WTC11 (cell line): ENCODE measurements at regions not wholly inside any gene's neighbourhood (a gene's known extent, or its start where the extent isn't known, plus 50 kb on each side); places are given as distances from the start of the nearest gene placed in this dataset.

ENCODE experiments used
- ATAC-seq: fragments of 200-7000 bp; cut with Tn5 transposase; 2 replicates; pipeline ENCODE4 v1.10.0; 2021; ENCODE audit warnings: mild to moderate bottlenecking, moderate library complexity
- CTCF ChIA-PET: fragments of 300-600 bp; sonication (Branson Sonifier 250); formaldehyde crosslinking; loops from one replicate; lab custom pipeline; 2021; ENCODE audit warnings: antibody characterized with exemption; lab: Charles Lee
- POLR2A ChIA-PET: fragments of 350-600 bp; sonication (Branson Sonifier 250); formaldehyde crosslinking; loops from one replicate; lab custom pipeline; 2021; ENCODE audit warnings: antibody characterized with exemption; lab: Charles Lee
- DNase-seq: peaks from one replicate; pipeline ENCODE4 v3.0.0; 2021; ENCODE audit warnings: low spot score
- H3K27ac Mint-ChIP-seq: 2 replicates; pipeline ENCODE4 v1.8.0; 2021; ENCODE audit warnings: mixed read lengths
- H3K27me3 Mint-ChIP-seq: 2 replicates; pipeline ENCODE4 v1.8.0; 2021; ENCODE audit warnings: low read depth, mild to moderate bottlenecking, moderate library complexity, mixed read lengths
- H3K36me3 Mint-ChIP-seq: 2 replicates; pipeline ENCODE4 v1.8.0; 2021; ENCODE audit warnings: mixed read lengths
- H3K4me1 Mint-ChIP-seq: 2 replicates; pipeline ENCODE4 v1.8.0; 2022; ENCODE audit warnings: mixed read lengths
- H3K4me3 Mint-ChIP-seq: 2 replicates; pipeline ENCODE4 v1.8.0; 2021; ENCODE audit warnings: mild to moderate bottlenecking, moderate library complexity, mixed read lengths
- H3K9me3 Mint-ChIP-seq: 2 replicates; pipeline ENCODE4 v1.8.0; 2021; ENCODE audit warnings: mixed read lengths
- FOXP1 ChIP-seq: sonication (generic); formaldehyde crosslinking; IDR thresholded peaks from 2 replicates; pipeline ENCODE4 v1.8.0; 2022; ENCODE audit warnings: missing genetic modification reagents, mild to moderate bottlenecking, moderate library complexity, borderline replicate concordance
- JUN ChIP-seq: sonication (generic); formaldehyde crosslinking; IDR thresholded peaks from 2 replicates; pipeline ENCODE4 v1.8.0; 2023; ENCODE audit warnings: mild to moderate bottlenecking, missing genetic modification reagents
- MYBL2 ChIP-seq: sonication (generic); formaldehyde crosslinking; IDR thresholded peaks from 2 replicates; pipeline ENCODE4 v1.8.1; 2023; ENCODE audit warnings: mild to moderate bottlenecking, moderate library complexity, missing genetic modification reagents
- NR3C1 ChIP-seq: sonication (generic); formaldehyde crosslinking; conservative IDR thresholded peaks from 2 replicates; pipeline ENCODE4 v1.8.1; 2023; ENCODE audit warnings: low read depth, mild to moderate bottlenecking, missing genetic modification reagents
- RORB ChIP-seq: fragments of 250-450 bp; sonication (Bioruptor Pico); IDR thresholded peaks from 2 replicates; pipeline ENCODE4 v1.9.0; 2021; ENCODE audit warnings: mild to moderate bottlenecking
- SMAD3 ChIP-seq: sonication (generic); formaldehyde crosslinking; IDR thresholded peaks from 2 replicates; pipeline ENCODE4 v1.8.0; 2022; ENCODE audit warnings: missing genetic modification reagents, mild to moderate bottlenecking, borderline replicate concordance
- SMAD4 ChIP-seq: sonication (generic); formaldehyde crosslinking; IDR thresholded peaks from 2 replicates; pipeline ENCODE4 v1.8.0; 2022; ENCODE audit warnings: mild to moderate bottlenecking, missing genetic modification reagents
- TEAD4 ChIP-seq: sonication (generic); formaldehyde crosslinking; IDR thresholded peaks from 2 replicates; pipeline ENCODE4 v1.8.0; 2022; ENCODE audit warnings: mild to moderate bottlenecking, missing genetic modification reagents
- ZNF219 ChIP-seq: sonication (generic); formaldehyde crosslinking; IDR thresholded peaks from 2 replicates; pipeline ENCODE4 v1.8.0; 2023; ENCODE audit warnings: missing genetic modification reagents, mild to moderate bottlenecking, borderline replicate concordance
- ZNF416 ChIP-seq: fragments of 250-450 bp; sonication (Bioruptor Pico); IDR thresholded peaks from 2 replicates; pipeline ENCODE4 v1.9.0; 2021; ENCODE audit warnings: mild to moderate bottlenecking, inconsistent platforms
- ZNF671 ChIP-seq: fragments of 250-450 bp; sonication (Bioruptor Pico); IDR thresholded peaks from 2 replicates; pipeline ENCODE4 v1.8.0; 2021; ENCODE audit warnings: mild to moderate bottlenecking
- TF ChIP-seq, protein P1 (sequence below): sonication (generic); formaldehyde crosslinking; IDR thresholded peaks from 2 replicates; pipeline ENCODE4 v1.8.1; 2023; ENCODE audit warnings: mild to moderate bottlenecking, missing genetic modification reagents
- TF ChIP-seq, protein P2 (sequence below): sonication (generic); formaldehyde crosslinking; IDR thresholded peaks from 2 replicates; pipeline ENCODE4 v1.8.1; 2022; ENCODE audit warnings: mild to moderate bottlenecking, missing genetic modification reagents, moderate library complexity, borderline replicate concordance
- TF ChIP-seq, protein P3 (sequence below): fragments of 250-450 bp; sonication (Bioruptor Pico); conservative IDR thresholded peaks from 2 replicates; pipeline ENCODE4 v1.9.0; 2021; ENCODE audit warnings: mild to moderate bottlenecking
- TF ChIP-seq, protein P4 (sequence below): sonication (generic); formaldehyde crosslinking; IDR thresholded peaks from 2 replicates; pipeline ENCODE4 v1.8.1; 2023; ENCODE audit warnings: mild to moderate bottlenecking, missing genetic modification reagents, moderate library complexity
- TF ChIP-seq, protein P5 (sequence below): sonication (generic); formaldehyde crosslinking; IDR thresholded peaks from 2 replicates; pipeline ENCODE4 v1.8.0; 2022; ENCODE audit warnings: mild to moderate bottlenecking, missing genetic modification reagents
- TF ChIP-seq, protein P6 (sequence below): fragments of 250-450 bp; sonication (Bioruptor Pico); IDR thresholded peaks from 2 replicates; pipeline ENCODE4 v1.9.0; 2021; ENCODE audit warnings: mild to moderate bottlenecking

DNA sequence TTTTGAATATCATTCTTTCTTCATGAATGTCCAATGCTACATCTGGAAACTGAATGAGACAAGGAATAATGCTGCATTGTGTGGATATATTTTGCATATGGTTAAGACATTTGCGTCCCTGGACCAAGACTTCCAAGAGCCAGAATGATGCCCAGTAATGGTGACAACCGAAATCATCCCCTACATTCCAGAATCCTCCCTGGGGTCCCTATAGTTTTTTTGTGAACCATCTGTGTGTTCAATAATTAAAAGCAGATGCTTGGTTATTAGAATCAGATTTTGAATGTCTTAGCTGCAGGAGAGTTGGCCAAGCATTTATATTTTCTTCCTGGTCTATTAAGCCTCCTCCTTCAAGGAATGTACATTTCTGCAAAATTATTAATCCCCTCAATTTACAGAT lies 426.7 kb upstream of the CDH8 start:
- ATAC-seq (no peak), DNase-seq (no peak)
- Mint-ChIP-seq H3K4me1 (no peaks in the 10 kb centered on the region), H3K9me3 (peaks cover 10% of the 10 kb centered on the region), H3K36me3 (0 out of 2 replicates have a peak, but pooled peaks cover 2% of the 10 kb centered on the region), H3K27me3 (no peaks in the 10 kb centered on the region), H3K27ac (no peak overlapping the region), H3K4me3 (no peak overlapping the region)
- ChIA-PET CTCF (no interaction called here), POLR2A (no interaction called here)
- no peak for TF ChIP-seq ZNF671
- TF ChIP-seq TEAD4 (CRISPR knock-in tag), result no peak
- TF ChIP-seq, protein P1, sequence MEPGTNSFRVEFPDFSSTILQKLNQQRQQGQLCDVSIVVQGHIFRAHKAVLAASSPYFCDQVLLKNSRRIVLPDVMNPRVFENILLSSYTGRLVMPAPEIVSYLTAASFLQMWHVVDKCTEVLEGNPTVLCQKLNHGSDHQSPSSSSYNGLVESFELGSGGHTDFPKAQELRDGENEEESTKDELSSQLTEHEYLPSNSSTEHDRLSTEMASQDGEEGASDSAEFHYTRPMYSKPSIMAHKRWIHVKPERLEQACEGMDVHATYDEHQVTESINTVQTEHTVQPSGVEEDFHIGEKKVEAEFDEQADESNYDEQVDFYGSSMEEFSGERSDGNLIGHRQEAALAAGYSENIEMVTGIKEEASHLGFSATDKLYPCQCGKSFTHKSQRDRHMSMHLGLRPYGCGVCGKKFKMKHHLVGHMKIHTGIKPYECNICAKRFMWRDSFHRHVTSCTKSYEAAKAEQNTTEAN (CRISPR knock-in tag), result no peak

DNA sequence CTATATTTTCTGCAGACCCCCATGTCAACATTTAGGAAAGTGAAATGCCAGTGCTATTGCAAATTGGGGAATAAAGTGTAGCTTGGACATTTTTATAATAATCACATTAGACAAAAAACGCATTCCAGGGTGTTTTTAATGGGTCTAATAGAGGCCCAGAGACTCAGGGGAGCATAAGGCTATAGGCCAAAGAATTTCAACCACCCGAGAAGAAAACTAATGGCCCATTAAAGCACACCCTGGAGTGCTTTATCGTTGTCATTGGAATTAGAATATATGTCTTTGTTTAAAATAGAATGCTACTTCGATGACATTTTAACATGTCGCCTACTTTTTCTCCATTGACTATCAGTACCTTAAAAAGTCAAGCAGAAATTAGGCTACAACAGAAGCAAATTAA lies 414.1 kb upstream of the CDH8 start:
- peaks cover 38% of the 10 kb centered on the region for H3K4me1 Mint-ChIP-seq
- peak overlapping the region; percentile 42 for H3K4me3 Mint-ChIP-seq
- ChIA-PET POLR2A (no interaction called here), CTCF (no interaction called here)
- TF ChIP-seq SMAD4 (no peak), ZNF416 (no peak), MYBL2 (CRISPR knock-in tag) (no peak), NR3C1 (CRISPR knock-in tag) (no peak), RORB (no peak)
- TF ChIP-seq, protein P2, sequence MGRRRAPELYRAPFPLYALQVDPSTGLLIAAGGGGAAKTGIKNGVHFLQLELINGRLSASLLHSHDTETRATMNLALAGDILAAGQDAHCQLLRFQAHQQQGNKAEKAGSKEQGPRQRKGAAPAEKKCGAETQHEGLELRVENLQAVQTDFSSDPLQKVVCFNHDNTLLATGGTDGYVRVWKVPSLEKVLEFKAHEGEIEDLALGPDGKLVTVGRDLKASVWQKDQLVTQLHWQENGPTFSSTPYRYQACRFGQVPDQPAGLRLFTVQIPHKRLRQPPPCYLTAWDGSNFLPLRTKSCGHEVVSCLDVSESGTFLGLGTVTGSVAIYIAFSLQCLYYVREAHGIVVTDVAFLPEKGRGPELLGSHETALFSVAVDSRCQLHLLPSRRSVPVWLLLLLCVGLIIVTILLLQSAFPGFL (CRISPR knock-in tag), result no peak
- 0 out of 2 replicates have a peak, but pooled peaks cover 3% of the 10 kb centered on the region for H3K9me3 Mint-ChIP-seq
- H3K27me3 Mint-ChIP-seq, result peaks cover 4% of the 10 kb centered on the region
- DNase-seq (no peak), ATAC-seq (peak; percentile 81)
- H3K36me3 Mint-ChIP-seq, result no peaks in the 10 kb centered on the region
- H3K27ac Mint-ChIP-seq, result no peak overlapping the region

DNA sequence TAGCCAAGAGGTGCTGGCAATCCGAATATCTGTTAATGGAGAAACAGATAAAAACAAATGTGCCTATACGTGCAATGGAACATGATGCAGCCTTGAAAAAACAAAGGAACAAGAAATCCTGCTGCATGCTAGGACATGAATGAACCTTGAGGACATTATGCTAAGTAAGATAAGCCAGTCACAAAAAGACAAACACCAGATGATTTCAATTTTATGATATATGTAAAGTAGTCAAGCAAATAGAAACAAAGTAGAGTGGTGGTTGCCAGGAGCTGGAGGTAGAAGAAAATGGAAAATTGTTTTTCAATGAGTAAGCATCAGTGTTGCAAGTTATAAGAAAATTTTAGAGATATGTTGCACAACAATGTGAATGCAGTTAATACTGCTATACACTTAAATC lies 409.7 kb upstream of the CDH8 start:
- Mint-ChIP-seq H3K36me3 (peaks cover 10% of the 10 kb centered on the region), H3K4me3 (no peak overlapping the region), H3K27ac (no peak overlapping the region), H3K27me3 (peaks cover 4% of the 10 kb centered on the region), H3K9me3 (peaks cover 30% of the 10 kb centered on the region), H3K4me1 (peaks cover 17% of the 10 kb centered on the region)
- no peak for ATAC-seq
- TF ChIP-seq, protein P3, sequence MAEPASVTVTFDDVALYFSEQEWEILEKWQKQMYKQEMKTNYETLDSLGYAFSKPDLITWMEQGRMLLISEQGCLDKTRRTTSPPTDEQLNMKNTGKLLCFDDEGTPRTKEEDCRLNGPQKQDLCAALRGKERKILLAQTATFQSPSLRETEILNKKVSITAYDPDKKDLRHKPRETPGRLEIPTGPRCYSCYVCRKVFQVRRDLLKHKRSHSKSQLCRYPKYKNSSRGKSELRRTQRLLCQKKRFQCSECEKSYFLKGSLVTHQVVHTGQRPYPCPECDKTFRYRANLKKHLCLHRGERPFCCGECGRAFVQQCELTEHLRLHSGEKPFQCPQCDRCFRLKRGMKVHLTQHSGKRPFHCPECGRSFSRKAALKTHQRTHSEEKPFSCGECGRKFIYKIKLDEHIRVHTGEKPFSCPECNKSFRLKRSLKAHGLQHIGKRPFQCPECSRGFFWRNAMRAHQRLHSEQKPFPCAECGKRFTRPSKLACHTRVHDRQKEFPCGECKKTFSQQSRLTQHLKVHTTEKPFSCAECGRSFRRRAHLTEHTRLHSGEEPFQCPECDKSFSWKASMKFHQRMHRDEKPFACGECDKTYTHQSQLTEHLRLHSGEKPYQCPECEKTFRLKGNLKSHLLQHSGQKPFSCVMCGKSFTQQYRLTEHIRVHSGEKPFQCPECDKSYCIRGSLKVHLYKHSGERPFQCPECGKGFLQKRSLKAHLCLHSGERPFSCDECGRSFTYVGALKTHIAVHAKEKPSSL (CRISPR knock-in tag), result no peak
- TF ChIP-seq JUN (CRISPR knock-in tag) (no peak), ZNF219 (CRISPR knock-in tag) (no peak), SMAD3 (CRISPR knock-in tag) (no peak), NR3C1 (CRISPR knock-in tag) (no peak), FOXP1 (CRISPR knock-in tag) (no peak)
- TF ChIP-seq, protein P4, sequence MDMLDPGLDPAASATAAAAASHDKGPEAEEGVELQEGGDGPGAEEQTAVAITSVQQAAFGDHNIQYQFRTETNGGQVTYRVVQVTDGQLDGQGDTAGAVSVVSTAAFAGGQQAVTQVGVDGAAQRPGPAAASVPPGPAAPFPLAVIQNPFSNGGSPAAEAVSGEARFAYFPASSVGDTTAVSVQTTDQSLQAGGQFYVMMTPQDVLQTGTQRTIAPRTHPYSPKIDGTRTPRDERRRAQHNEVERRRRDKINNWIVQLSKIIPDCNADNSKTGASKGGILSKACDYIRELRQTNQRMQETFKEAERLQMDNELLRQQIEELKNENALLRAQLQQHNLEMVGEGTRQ, result no peak
- TF ChIP-seq, protein P5, sequence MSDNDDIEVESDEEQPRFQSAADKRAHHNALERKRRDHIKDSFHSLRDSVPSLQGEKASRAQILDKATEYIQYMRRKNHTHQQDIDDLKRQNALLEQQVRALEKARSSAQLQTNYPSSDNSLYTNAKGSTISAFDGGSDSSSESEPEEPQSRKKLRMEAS (CRISPR knock-in tag), result no peak
- TF ChIP-seq, protein P6, sequence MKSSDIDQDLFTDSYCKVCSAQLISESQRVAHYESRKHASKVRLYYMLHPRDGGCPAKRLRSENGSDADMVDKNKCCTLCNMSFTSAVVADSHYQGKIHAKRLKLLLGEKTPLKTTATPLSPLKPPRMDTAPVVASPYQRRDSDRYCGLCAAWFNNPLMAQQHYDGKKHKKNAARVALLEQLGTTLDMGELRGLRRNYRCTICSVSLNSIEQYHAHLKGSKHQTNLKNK (CRISPR knock-in tag), result no peak
- TF ChIP-seq, protein P1 (CRISPR knock-in tag), result no peak
- ChIA-PET POLR2A (no interaction called here), CTCF (no interaction called here)
- no peak for DNase-seq
